ENCODE measurements at regions not wholly inside any gene's neighbourhood (a gene's known extent, or its start where the extent isn't known, plus 50 kb on each side); places are given as distances from the start of the nearest gene placed in this dataset.
A peak's percentile ranks its signal among the peaks of the same experiment; 100 is the strongest.

- no peak for TF ChIP-seq MIER1 (IDR thresholded peaks at IDR 0.05; ENCODE audit: low read depth)
Observed at GRCh38 chr6:130661077-130661476, 166.1 kb upstream of the SMLR1 start (continued).

- Histone ChIP-seq H4K20me1 (replicated peaks; ENCODE audit: control insufficient read depth, insufficient read depth, low read length) (no peaks in the 10 kb centered on the region), H3K4me3 (no peak overlapping the region), H3K79me2 (ENCODE audit: control insufficient read depth, insufficient read depth, low read length) (no peaks in the 10 kb centered on the region), H3K36me3 (ENCODE audit: control insufficient read depth, insufficient read depth, low read length) (no peaks in the 10 kb centered on the region), H3K9ac (ENCODE audit: insufficient read depth in 1 of 2, low read depth in 2 of 2, low read length in 2 of 2) (no peak overlapping the region), H2AFZ (ENCODE audit: low read depth, low read length) (no peak overlapping the region), H3K9me1 (ENCODE audit: control insufficient read depth, insufficient read depth, low read length) (no peaks in the 10 kb centered on the region), H3K27me3 (ENCODE audit: control insufficient read depth in 2 of 2, insufficient read depth in 2 of 2, low read length in 2 of 2) (no peaks in the 10 kb centered on the region), H3K27ac (ENCODE audit: extremely low read depth, low read depth, low read length) (no peak overlapping the region), H3K4me2 (ENCODE audit: insufficient read depth, low read length) (no peak overlapping the region), H3K9me3 (replicated peaks; ENCODE audit: control insufficient read depth, insufficient read depth, low read depth, low read length) (no peaks in the 10 kb centered on the region), H3K4me1 (replicated peaks in 1 of 2; ENCODE audit: control insufficient read depth in 2 of 2, insufficient read depth in 2 of 2, low read length in 2 of 2) (no peaks in the 10 kb centered on the region)
- in situ Hi-C loops (cut with MboI) = no loop called here
- no TSS peak for BruUV-seq (replicated peaks)
- ATAC-seq = no peak
- ChIA-PET CTCF (ENCODE audit: low intra/inter-chr PET ratio) (no interaction called here), POLR2A (no interaction called here)
- 3% methylated on average over 2 of the region's 2 CpGs for WGBS (ENCODE audit: insufficient coverage, low coverage, missing lambda C conversion rate)
- no peak for TF ChIP-seq TCF3 (CRISPR knock-in tag; IDR thresholded peaks at IDR 0.05)
- peak; percentile 25; the same call in 1 of the 2 replicates for TF ChIP-seq CBFA2T3 (IDR thresholded peaks at IDR 0.05)
- no peak for TF ChIP-seq ZKSCAN8 (CRISPR knock-in tag; IDR thresholded peaks at IDR 0.05)
- no peak for TF ChIP-seq GABPB1 (CRISPR knock-in tag; IDR thresholded peaks at IDR 0.05)
- no peak for TF ChIP-seq KHSRP (IDR thresholded peaks at IDR 0.05)
- no peak for TF ChIP-seq GTF2E2 (tag; IDR thresholded peaks at IDR 0.05)
- no peak for TF ChIP-seq BACH1 (tag; IDR thresholded peaks at IDR 0.05)
- TF ChIP-seq PYGO2 (tag; IDR thresholded peaks at IDR 0.05) = no peak
- no peak for TF ChIP-seq ZNF561 (CRISPR knock-in tag; conservative IDR thresholded peaks at IDR 0.05)
- peak; percentile 25; the same call in 1 of the 2 replicates for TF ChIP-seq TEAD4 (IDR thresholded peaks at IDR 0.05; ENCODE audit: low read length)
- no peak for TF ChIP-seq TEAD4 (CRISPR knock-in tag; IDR thresholded peaks at IDR 0.05; ENCODE audit: borderline replicate concordance)
- TF ChIP-seq CBFA2T2 (conservative IDR thresholded peaks at IDR 0.05) = 0 out of 2 replicates have a peak, but pooled peaks have one; percentile 2
- no peak for TF ChIP-seq CHD4 (IDR thresholded peaks at IDR 0.05; ENCODE audit: insufficient read depth, insufficient replicate concordance, low read depth, low read length, poor library complexity, severe bottlenecking)
- no peak for TF ChIP-seq TCF7 (IDR thresholded peaks at IDR 0.05; ENCODE audit: borderline replicate concordance)
- intact Hi-C loops (cut with micrococcal nuclease) = no loop called here
- no peak for FAIRE-seq
- peak in 1 of 4 experiments; percentile 8 for DNase-seq (ENCODE audit: extremely low read depth in 1 of 4, low spot score in 3 of 4)
Observed at GRCh38 chr6:130666786-130667185, 160.4 kb upstream of the SMLR1 start.
